NOMO-1 treated with dmso at 0.1 percent for 144 hours (cell line): ENCODE measurements at regions not wholly inside any gene's neighbourhood (a gene's known extent, or its start where the extent isn't known, plus 50 kb on each side); places are given as distances from the start of the nearest gene placed in this dataset.
"Not testable (repeated sequence)": the region's sequence is repeated elsewhere in the genome, so short reads cannot be mapped to it uniquely, and the experiment has no call there.

Experiments used
- DNase-seq: peaks from one replicate; lab custom pipeline; 2025; ENCODE audit not compliant: unreplicated experiment; lab: John Stamatoyannopoulos, UW

DNA sequence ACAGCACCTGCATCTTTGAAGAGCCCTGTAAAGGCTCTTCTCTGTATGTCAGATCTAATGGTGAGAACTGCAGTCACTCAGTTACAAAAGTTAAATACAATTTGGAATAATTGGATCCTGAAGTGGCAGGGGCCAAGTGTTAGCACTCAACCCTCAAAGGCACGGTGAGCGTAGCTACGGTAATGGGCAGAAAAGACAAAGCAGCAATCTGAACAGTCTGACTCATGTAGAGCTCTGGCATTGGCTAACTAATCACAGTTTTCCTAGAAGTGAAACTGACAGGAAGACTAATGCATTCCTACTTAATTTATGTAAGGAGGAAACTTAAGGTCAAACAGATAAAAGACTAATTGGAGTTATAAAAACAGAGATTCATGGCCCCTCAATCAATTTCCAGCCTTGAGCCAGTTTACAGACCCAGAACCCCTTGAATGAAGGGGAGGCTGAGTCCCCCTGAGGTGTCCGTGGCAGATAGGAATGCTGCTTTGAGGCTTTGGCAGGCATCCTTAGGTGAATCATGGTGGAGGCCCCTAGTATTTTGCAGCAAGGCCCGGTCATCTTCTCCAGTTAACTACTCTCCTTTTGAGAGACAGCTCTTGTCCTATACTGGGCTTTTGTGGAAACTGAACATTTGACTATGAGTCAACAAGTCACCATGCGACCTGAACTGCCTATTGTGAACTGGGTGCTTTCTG is 450.7 kb downstream of the ZNF33B start:
- DNase-seq: not testable (repeated sequence)

DNA sequence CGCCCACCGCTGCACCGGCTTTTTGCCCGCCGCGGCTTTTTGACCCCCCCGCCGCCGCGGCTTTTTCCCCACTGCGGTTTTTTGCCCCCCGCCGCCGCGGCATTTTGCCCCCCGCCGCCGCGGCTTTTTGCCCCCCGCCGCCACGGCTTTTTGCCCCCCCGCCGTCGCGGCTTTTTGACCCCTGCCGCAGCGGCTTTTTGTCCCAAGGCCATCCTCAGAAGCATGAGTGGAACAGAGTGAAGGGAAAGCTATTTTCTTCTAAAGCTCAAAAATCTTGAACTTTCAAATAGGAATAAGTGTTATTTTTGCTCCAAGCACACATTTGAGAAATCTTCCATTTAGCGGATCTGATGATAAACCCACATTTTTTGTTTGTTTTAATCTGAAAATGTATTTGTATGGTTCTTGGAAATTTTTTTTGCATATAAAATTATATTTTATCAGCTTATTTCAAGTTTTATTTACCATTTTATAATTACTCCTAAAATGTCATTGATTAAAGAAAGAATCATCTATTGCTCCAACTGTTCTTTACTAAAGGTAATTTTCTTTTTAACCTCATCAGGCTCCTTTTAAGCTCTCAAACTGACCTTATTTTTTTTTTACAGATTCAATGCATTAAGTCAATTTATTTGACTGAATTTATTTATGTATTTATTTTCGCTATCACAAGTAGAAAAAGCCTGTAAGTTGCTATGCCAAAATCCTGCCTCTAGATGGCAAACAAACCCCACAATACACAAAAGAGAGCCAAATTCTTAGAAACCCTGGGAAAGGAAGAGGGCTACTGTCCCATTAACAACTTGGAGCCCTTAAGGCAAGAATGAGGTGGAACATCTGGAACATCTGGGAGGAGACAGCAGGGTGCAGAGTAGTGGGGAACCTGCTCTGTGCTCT is 460.3 kb downstream of the ZNF33B start:
- not testable (repeated sequence) for DNase-seq

DNA sequence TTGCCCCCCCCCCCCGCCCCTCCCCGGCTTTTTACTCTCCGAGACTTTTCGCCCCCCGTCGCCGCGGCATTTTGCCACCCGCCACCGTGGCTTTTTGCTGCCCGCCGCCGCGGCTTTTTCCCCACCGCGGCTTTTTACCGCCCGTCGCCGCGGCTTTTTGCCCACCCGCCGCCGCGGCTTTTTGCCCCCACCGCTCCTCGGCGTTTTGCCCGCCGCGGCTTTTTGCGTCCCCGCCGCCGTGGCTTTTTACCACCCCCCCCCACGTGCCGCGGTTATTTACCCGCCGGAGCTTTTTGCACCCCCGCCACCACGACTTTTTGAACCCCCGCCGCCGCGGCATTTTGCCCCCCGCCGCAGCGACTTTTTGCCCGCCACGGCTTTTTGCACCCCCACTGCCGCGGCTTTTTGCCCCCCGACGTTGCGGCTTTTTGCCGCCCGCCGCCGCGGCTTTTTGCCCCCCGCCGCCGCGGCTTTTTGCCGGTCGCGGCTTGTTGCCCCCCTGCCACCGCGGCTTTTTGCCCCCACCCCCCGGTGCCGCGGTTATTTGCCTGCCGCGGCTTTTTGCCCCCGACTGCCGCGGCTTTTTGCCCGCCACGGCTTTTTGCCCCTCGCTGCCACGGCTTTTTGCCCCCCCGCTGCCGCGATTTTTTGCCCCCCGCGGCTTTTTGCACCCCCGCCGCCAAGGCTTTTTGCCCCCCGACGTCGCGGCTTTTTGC is 461.1 kb downstream of the ZNF33B start:
- DNase-seq: no peak

DNA sequence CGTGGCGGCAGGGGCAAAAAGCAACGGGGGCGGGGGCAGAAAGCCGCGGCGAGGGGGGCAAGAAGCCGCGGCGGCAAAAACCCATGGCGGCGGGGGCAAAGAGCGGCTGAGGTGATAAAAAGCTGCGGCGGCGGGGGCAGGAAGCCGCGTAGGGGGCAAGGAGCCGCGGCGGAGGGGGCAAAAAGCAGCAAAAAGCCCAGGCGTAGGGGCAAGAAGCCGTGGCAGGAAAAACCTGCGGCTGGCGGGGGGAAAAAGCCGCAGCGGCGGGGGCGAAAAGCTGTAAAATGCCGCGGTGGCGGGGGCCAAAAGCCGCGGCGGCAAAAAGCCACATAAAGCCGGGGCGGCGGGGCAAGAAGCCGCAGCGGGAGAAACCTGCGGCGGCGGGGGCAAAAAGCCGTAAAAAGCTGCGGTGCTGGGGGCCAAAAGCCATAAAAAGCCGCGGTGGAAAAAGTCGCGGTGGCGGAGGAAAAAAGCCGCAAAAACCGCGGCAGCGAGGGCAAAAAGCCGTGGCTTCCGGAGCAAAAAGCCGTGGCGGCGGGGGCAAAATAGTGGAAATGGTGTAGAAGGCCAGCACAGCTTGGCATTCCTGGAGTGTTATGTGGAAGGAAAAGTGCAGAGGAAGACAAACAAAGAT is 487.8 kb downstream of the ZNF33B start:
- no peak for DNase-seq

DNA sequence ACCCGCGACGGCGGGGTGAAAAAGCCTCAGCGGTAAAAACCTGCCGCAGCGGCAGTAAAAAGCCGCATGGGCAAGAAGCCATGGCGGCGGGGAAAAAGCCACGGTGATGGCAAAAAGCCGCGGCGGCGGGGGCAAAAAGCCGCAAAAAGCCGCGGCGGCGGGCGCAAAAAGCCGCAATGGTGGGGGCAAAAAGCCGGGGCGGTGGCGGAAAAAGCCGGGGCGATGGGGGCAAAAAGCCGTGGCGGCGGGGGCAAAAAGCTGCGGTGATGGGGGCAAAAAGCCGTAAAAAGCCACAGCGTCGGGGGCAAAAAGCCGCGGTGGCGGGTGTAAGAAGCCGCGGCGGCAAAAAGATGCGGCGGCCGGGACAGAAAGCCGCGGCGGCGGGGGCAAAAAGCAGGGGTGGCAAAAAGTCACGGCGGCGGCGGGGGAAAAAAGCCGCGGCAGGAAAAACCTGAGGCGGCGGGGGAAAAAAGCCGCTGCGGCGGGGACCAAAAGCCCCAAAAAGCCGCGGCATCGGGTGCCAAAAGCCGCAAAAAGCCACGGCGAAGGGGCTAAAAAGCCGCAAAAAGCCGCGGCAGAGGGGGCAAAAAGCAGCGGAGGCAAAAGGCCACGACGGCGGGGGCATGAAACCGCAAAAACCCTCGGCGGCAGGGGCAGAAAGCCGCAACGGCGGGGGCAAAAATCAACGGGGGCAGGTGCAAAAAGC is 488.5 kb downstream of the ZNF33B start:
- DNase-seq: no peak

DNA sequence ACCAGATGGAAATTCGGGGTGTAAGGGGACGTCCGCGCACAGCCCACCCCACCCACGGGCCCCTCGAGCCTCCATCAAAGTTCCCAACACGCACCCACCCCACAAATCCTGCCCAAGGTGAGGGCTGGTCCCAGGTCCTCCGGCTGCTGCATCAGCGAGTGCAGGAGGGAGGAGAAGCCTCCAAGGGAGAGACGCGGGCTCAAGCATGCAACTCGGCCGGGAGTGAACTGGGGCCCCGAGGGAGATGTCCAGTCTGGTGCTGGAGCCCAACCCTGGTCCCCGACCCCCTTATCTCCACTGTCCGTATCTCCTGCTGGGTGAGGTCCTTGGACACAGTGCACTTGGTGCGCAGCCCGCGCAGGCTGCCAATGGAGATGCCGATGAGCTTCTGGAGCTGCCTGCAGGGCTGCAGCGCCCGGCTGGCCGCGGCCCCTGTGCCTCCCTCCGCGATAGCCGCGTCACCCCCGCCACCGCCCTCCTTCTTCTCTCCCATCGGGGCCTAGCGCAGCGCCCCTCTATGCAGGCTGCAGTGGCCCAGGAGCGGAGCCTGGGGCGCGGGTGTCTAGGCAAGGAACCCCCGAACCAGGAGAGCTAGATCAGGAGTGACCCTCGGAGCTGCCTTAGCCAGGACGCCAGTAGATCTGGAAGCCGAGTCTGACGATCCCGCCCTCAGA is 489.2 kb downstream of the ZNF33B start:
- no peak for DNase-seq

DNA sequence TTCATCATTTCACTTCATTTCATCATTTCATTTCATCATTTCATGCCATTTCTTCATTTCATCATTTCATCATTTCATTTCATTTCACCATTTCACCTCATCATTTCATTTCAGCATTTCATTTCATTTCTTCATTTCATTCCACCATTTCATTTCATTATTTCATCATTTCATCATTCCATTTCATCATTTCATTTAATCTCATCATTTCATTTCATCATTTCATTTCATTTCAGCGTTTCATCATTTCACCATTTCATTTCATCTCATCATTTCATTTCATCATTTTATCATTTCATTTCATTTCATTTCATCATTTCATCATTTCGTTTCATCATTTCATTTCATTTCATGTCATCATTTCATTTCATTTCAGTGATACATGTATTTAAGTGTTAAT is 492.2 kb downstream of the ZNF33B start:
- not testable (repeated sequence) for DNase-seq

DNA sequence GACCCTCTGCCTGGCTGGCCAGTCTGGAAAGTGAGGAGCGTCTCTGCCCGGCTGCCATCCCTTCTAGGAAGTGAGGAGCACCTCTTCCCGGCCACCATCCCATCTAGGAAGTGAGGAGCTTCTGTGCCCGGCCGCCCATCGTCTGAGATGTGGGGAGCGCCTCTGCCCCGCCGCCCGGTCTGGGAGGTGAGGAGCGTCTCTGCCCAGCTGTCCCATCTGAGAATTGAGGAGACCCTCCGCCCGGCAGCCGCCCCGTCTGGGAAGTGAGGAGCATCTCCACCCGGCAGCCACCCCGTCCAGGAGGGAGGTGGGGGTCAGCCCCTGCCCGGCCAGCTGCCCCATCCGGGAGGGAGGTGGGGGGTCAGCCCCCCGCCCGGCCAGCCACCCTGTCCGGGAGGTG is 500.3 kb downstream of the ZNF33B start:
- DNase-seq: not testable (repeated sequence)

DNA sequence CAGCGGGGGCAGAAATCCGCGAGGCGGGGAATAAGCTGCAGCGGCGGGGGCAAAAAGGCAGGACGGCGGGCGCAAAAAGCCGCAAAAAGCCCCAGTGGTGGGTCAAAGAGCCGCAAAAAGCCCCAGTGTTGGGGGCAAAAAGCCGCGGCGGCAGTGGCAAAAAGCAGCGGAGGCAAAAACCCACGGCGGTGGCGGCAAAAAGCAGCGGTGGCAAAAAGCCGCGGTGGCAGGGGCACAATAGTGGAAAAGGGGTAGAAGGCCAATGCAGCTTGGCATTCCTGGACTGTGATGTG is 525.3 kb downstream of the ZNF33B start:
- no peak for DNase-seq

DNA sequence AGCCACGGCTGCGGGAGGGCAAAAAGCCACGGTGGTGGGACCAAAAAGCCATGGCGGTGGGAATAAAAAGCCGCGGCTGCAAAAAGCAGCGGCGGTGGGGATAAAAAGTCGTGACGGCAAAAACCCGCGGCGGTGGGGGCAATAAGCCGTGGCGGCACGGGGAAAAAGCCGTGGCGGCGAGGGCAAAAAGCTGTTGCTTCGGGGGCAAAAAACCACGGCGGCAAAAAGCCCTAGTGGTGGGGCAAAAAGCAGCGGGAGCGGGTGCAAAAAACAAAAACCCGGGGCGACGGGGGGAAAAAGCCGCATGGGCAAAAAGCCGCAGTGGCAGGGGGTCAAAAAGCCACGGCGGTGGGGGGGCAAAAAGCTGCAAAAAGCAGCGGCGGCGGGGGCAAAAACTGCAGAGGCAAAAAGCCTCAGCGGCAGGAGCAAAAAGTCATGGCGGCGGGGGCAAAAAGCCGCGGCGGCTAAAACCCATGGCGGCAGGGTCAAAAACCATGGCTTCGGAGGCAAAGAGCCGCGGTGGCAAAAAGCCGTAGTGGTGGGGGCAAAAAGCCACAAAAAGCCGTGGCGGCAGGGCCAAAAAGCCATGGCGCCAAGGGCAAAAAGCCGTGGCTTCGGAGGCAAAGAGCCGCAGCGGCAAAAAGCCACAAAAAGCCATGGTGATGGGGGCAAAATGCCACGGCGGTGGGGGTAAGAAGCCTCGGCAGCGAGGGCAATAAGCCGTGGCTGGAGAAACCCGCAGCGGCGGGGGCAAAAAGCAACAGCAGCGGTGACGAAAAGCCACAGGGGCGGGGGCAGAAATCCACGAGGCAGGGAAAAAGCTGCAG is 525.8 kb downstream of the ZNF33B start:
- no peak for DNase-seq

DNA sequence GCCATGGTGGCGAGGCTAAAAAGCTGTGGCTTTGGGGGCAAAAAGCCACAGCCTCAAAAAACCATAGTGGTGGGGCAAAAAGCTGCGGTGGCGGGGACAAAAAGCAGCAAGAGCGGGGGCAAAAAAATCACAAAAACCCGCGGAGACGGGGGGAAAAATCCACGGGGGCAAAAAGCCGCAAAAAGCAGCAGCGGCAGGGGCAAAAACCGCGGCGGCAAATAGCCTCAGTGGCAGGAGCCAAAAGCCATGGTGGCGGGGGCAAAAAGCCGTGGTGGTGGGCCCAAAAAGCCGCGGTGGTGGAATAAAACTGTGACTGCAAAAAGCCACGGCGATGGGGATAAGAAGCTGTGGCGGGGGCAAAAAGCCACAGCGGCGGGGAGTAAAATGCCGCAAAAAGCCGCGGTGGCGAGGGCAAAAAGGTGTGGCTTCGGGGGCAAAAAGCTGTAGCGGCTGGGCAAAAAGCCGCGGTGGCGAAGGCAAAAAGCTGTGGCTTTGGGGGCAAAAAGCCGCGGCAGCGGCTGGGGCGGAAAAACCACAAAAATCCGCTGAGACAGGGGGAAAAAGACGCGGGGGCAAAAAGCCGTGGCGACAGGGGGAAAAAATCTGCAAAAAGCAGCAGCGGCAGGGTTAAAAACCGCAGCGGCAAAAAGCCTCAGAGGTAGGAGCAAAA is 526.6 kb downstream of the ZNF33B start:
- no peak for DNase-seq

DNA sequence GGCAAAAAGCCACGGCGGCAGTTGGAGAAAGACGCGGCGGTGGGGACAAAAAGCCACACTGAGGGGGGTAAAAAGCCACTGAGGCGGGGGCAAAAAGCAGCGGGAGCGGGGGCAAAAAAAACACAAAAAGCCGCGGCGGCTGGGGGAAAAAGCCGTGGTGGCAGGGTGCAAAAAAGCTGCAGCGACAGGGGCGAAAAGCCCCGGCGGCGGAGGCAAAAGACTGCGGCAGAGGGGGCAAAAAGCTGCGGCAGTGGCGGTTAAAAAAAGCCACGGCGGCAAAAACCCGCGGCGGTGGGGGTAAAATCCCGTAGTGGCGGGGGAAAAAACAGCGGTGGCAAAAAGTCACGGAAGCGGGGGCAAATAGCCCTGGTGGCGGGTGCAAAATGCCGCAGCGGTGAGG is 527.3 kb downstream of the ZNF33B start:
- DNase-seq: no peak
